Activated CD4-positive, alpha-beta memory T cell treated with anti-CD3 and anti-CD28 coated beads, Interleukin-2, amount 10 ng/mL, durations not matched to agents 7 days and 5 days (primary cell): ENCODE measurements at regions not wholly inside any gene's neighbourhood (a gene's known extent, or its start where the extent isn't known, plus 50 kb on each side); places are given as distances from the start of the nearest gene placed in this dataset.

Experiments
- CTCF ChIA-PET: fragments of 350-600 bp; sonication (Branson Sonifier 250); formaldehyde crosslinking; loops from one replicate; lab custom pipeline; 2021; ENCODE audit warnings: antibody characterized with exemption, inconsistent platforms; lab: Charles Lee
- POLR2A ChIA-PET: fragments of 350-600 bp; sonication (Branson Sonifier 250); formaldehyde crosslinking; loops from one replicate; lab custom pipeline; 2021; ENCODE audit warnings: antibody characterized with exemption; lab: Charles Lee
- DNase-seq: peaks from one replicate; pipeline ENCODE4 v3.0.0-alpha.2; 2020
- H3K27ac Mint-ChIP-seq: one replicate; pipeline ENCODE4 v1.8.0; 2021; ENCODE audit warnings: mild to moderate bottlenecking, mixed read lengths
- H3K27me3 Mint-ChIP-seq: one replicate; pipeline ENCODE4 v1.8.0; 2021; ENCODE audit warnings: mixed read lengths
- H3K36me3 Mint-ChIP-seq: one replicate; pipeline ENCODE4 v1.8.0; 2021; ENCODE audit warnings: low read depth, mixed read lengths
- H3K4me1 Mint-ChIP-seq: one replicate; pipeline ENCODE4 v1.8.0; 2021; ENCODE audit warnings: mixed read lengths
- H3K4me3 Mint-ChIP-seq: one replicate; pipeline ENCODE4 v1.8.0; 2021; ENCODE audit warnings: mild to moderate bottlenecking, mixed read lengths
- H3K9me3 Mint-ChIP-seq: one replicate; pipeline ENCODE4 v1.8.0; 2021; ENCODE audit warnings: mixed read lengths

GRCh38 chr10:52883996-52884871 is 111.7 kb upstream of the MBL2 start:
- H3K9me3 Mint-ChIP-seq = no peaks in the 10 kb centered on the region
- no peak overlapping the region for H3K27ac Mint-ChIP-seq
- no peak for DNase-seq
- POLR2A ChIA-PET = no interaction called here
- H3K27me3 Mint-ChIP-seq = no peaks in the 10 kb centered on the region
- CTCF ChIA-PET = no interaction called here
- H3K4me1 Mint-ChIP-seq = no peaks in the 10 kb centered on the region
- no peaks in the 10 kb centered on the region for H3K36me3 Mint-ChIP-seq
- H3K4me3 Mint-ChIP-seq = no peak overlapping the region

- H3K9me3 Mint-ChIP-seq = peaks cover 2% of the 10 kb centered on the region
- ChIA-PET POLR2A (no interaction called here), CTCF (no interaction called here)
- no peaks in the 10 kb centered on the region for H3K36me3 Mint-ChIP-seq
- no peaks in the 10 kb centered on the region for H3K27me3 Mint-ChIP-seq
- DNase-seq = no peak
- no peak overlapping the region for H3K27ac Mint-ChIP-seq
- H3K4me3 Mint-ChIP-seq = no peak overlapping the region
- H3K4me1 Mint-ChIP-seq = no peaks in the 10 kb centered on the region
Measured at GRCh38 chr10:52879091-52879807, 106.7 kb upstream of the MBL2 start.

GRCh38 chr10:52877451-52877850 is 104.9 kb upstream of the MBL2 start:
- Mint-ChIP-seq H3K27ac (no peak overlapping the region), H3K4me1 (no peaks in the 10 kb centered on the region), H3K9me3 (peaks cover 3% of the 10 kb centered on the region), H3K27me3 (no peaks in the 10 kb centered on the region), H3K36me3 (no peaks in the 10 kb centered on the region), H3K4me3 (no peak overlapping the region)
- no peak for DNase-seq
- ChIA-PET POLR2A (no interaction called here), CTCF (no interaction called here)

GRCh38 chr10:52875336-52875735 is 102.8 kb upstream of the MBL2 start:
- ChIA-PET CTCF (no interaction called here), POLR2A (no interaction called here)
- Mint-ChIP-seq H3K36me3 (no peaks in the 10 kb centered on the region), H3K4me3 (no peak overlapping the region), H3K27ac (no peak overlapping the region), H3K27me3 (no peaks in the 10 kb centered on the region), H3K4me1 (no peaks in the 10 kb centered on the region), H3K9me3 (peaks cover 3% of the 10 kb centered on the region)
- no peak for DNase-seq

GRCh38 chr10:52874581-52874980 is 102.0 kb upstream of the MBL2 start:
- Mint-ChIP-seq H3K4me1 (no peaks in the 10 kb centered on the region), H3K9me3 (peaks cover 8% of the 10 kb centered on the region), H3K27me3 (no peaks in the 10 kb centered on the region), H3K4me3 (no peak overlapping the region), H3K27ac (no peak overlapping the region), H3K36me3 (no peaks in the 10 kb centered on the region)
- ChIA-PET POLR2A (no interaction called here), CTCF (no interaction called here)
- DNase-seq = no peak

- ChIA-PET CTCF (no interaction called here), POLR2A (no interaction called here)
- Mint-ChIP-seq H3K27me3 (no peaks in the 10 kb centered on the region), H3K9me3 (peaks cover 24% of the 10 kb centered on the region), H3K4me3 (no peak overlapping the region), H3K36me3 (no peaks in the 10 kb centered on the region), H3K27ac (no peak overlapping the region), H3K4me1 (no peaks in the 10 kb centered on the region)
- no peak for DNase-seq
Measured at GRCh38 chr10:52871191-52871843, 98.7 kb upstream of the MBL2 start.

GRCh38 chr10:52870562-52870961 is 98.0 kb upstream of the MBL2 start:
- Mint-ChIP-seq H3K27me3 (no peaks in the 10 kb centered on the region), H3K4me1 (no peaks in the 10 kb centered on the region), H3K27ac (no peak overlapping the region), H3K9me3 (peaks cover 27% of the 10 kb centered on the region), H3K4me3 (no peak overlapping the region), H3K36me3 (no peaks in the 10 kb centered on the region)
- POLR2A ChIA-PET = no interaction called here
- DNase-seq = no peak
- CTCF ChIA-PET = no interaction called here

- CTCF ChIA-PET = no interaction called here
- Mint-ChIP-seq H3K9me3 (peaks cover 27% of the 10 kb centered on the region), H3K36me3 (no peaks in the 10 kb centered on the region), H3K4me1 (no peaks in the 10 kb centered on the region), H3K27ac (no peak overlapping the region), H3K27me3 (no peaks in the 10 kb centered on the region), H3K4me3 (no peak overlapping the region)
- POLR2A ChIA-PET = no interaction called here
- no peak for DNase-seq
Measured at GRCh38 chr10:52869864-52870263, 97.3 kb upstream of the MBL2 start.

- no peaks in the 10 kb centered on the region for H3K36me3 Mint-ChIP-seq
- no peaks in the 10 kb centered on the region for H3K4me1 Mint-ChIP-seq
- no peak overlapping the region for H3K27ac Mint-ChIP-seq
- no peaks in the 10 kb centered on the region for H3K27me3 Mint-ChIP-seq
- H3K9me3 Mint-ChIP-seq = peaks cover 28% of the 10 kb centered on the region
- ChIA-PET POLR2A (no interaction called here), CTCF (no interaction called here)
- DNase-seq = no peak
- H3K4me3 Mint-ChIP-seq = no peak overlapping the region
Measured at GRCh38 chr10:52865213-52865612, 92.6 kb upstream of the MBL2 start.

GRCh38 chr10:52864201-52865106 is 91.9 kb upstream of the MBL2 start:
- no peak for DNase-seq
- Mint-ChIP-seq H3K9me3 (peaks cover 22% of the 10 kb centered on the region), H3K36me3 (no peaks in the 10 kb centered on the region), H3K27me3 (no peaks in the 10 kb centered on the region), H3K27ac (no peak overlapping the region), H3K4me3 (no peak overlapping the region), H3K4me1 (no peaks in the 10 kb centered on the region)
- ChIA-PET POLR2A (no interaction called here), CTCF (no interaction called here)

GRCh38 chr10:52858722-52859121 is 86.1 kb upstream of the MBL2 start:
- Mint-ChIP-seq H3K27ac (no peak overlapping the region), H3K4me3 (no peak overlapping the region), H3K4me1 (no peaks in the 10 kb centered on the region), H3K27me3 (no peaks in the 10 kb centered on the region), H3K36me3 (no peaks in the 10 kb centered on the region), H3K9me3 (peaks cover 4% of the 10 kb centered on the region)
- DNase-seq = no peak
- CTCF ChIA-PET = no interaction called here
- POLR2A ChIA-PET = no interaction called here

- Mint-ChIP-seq H3K4me3 (no peak overlapping the region), H3K9me3 (peaks cover under 1% of the 10 kb centered on the region), H3K27me3 (no peaks in the 10 kb centered on the region), H3K36me3 (no peaks in the 10 kb centered on the region), H3K4me1 (no peaks in the 10 kb centered on the region), H3K27ac (no peak overlapping the region)
- CTCF ChIA-PET = no interaction called here
- no peak for DNase-seq
- POLR2A ChIA-PET = no interaction called here
Measured at GRCh38 chr10:52855546-52856325, 83.2 kb upstream of the MBL2 start.
